CD4-positive, alpha-beta T cell treated with Interleukin-15 for 4 hours (primary cell): ENCODE measurements at regions not wholly inside any gene's neighbourhood (a gene's known extent, or its start where the extent isn't known, plus 50 kb on each side); places are given as distances from the start of the nearest gene placed in this dataset.

Source experiments
- DNase-seq: peaks from one replicate; pipeline ENCODE4 v3.0.0-alpha.2; 2020; ENCODE audit warnings: low spot score

- no peak for DNase-seq
Observed at GRCh38 chr9:75616052-75616451, 274.4 kb upstream of the PCSK5 start.

- DNase-seq = no peak
Observed at GRCh38 chr9:75616841-75617566, 273.5 kb upstream of the PCSK5 start.

- no peak for DNase-seq
Observed at GRCh38 chr9:75623462-75623861, 267.0 kb upstream of the PCSK5 start.

GRCh38 chr9:75624998-75625397 is 265.5 kb upstream of the PCSK5 start:
- no peak for DNase-seq

GRCh38 chr9:75626860-75627259 is 263.6 kb upstream of the PCSK5 start:
- no peak for DNase-seq

GRCh38 chr9:75628952-75629351 is 261.5 kb upstream of the PCSK5 start:
- DNase-seq = no peak

GRCh38 chr9:75633451-75634057 is 256.9 kb upstream of the PCSK5 start:
- no peak for DNase-seq

- DNase-seq = no peak
Observed at GRCh38 chr9:75636427-75637045, 253.9 kb upstream of the PCSK5 start.

- DNase-seq = no peak
Observed at GRCh38 chr9:75639971-75640610, 250.4 kb upstream of the PCSK5 start.

GRCh38 chr9:75642522-75642921 is 248.0 kb upstream of the PCSK5 start:
- DNase-seq = no peak

- DNase-seq = no peak
Observed at GRCh38 chr9:75644649-75645048, 245.8 kb upstream of the PCSK5 start.

GRCh38 chr9:75648034-75648433 is 242.4 kb upstream of the PCSK5 start:
- no peak for DNase-seq

GRCh38 chr9:75649060-75649459 is 241.4 kb upstream of the PCSK5 start:
- no peak for DNase-seq

GRCh38 chr9:75651709-75652108 is 238.8 kb upstream of the PCSK5 start:
- no peak for DNase-seq

GRCh38 chr9:75653335-75653734 is 237.1 kb upstream of the PCSK5 start:
- no peak for DNase-seq

- no peak for DNase-seq
Observed at GRCh38 chr9:75653750-75654149, 236.7 kb upstream of the PCSK5 start.

GRCh38 chr9:75657015-75657414 is 233.5 kb upstream of the PCSK5 start:
- DNase-seq = no peak

- no peak for DNase-seq
Observed at GRCh38 chr9:75658301-75658905, 232.1 kb upstream of the PCSK5 start.

- DNase-seq = no peak
Observed at GRCh38 chr9:75664597-75664996, 225.9 kb upstream of the PCSK5 start.

GRCh38 chr9:75666856-75667554 is 223.5 kb upstream of the PCSK5 start:
- no peak for DNase-seq

- DNase-seq = no peak
Observed at GRCh38 chr9:75669721-75670120, 220.8 kb upstream of the PCSK5 start.

GRCh38 chr9:75671354-75671753 is 219.1 kb upstream of the PCSK5 start:
- no peak for DNase-seq
